ENCODE measurements at regions not wholly inside any gene's neighbourhood (a gene's known extent, or its start where the extent isn't known, plus 50 kb on each side); places are given as distances from the start of the nearest gene placed in this dataset.

GRCh38 chr3:22495791-22496190, 707.3 kb upstream of the UBE2E2 start:
- no peak for DNase-seq

- no peak for DNase-seq
These were observed 706.5 kb upstream of the UBE2E2 start for GRCh38 chr3:22496641-22497040.

DNA sequence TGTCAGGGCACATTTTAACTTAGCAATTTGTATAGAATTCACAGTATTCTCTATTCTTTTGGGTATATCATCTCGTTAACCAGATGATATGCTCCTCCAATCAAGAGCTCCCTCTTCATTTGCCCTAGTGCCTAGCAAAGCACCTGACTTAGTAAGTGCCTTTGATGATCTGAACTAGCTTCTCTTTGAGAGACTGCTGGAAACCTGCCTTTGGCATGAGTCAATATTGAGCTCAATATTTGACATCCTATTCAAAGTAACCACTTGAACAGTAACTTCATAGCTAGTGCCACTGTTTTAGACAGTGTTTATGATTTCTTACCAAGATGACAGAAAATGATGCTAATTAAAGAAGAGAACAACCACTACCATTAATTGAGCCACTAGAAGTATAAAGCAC, 696.3 kb upstream of the UBE2E2 start:
- DNase-seq: no peak

GRCh38 chr3:22507709-22508108, 695.4 kb upstream of the UBE2E2 start:
- DNase-seq: no peak

DNA sequence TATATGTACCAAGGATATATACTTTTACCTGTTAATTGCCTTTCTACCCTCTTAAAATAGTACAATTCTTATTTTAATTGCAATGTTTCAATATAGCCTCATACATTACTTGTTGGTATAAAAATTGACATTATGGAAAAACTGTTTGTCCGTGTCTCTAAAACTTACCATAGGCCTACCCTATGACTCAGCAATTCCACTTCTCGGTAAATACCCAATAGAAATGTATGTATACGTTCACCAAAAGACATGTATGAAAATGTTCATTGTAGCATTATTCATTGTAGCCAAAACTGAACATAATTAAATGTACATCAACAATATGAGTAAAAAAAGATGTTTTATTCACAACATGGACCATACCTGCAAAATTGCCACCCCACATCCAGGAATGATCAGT, 679.2 kb upstream of the UBE2E2 start:
- no peak for DNase-seq

- no peak for DNase-seq
These were observed 676.8 kb upstream of the UBE2E2 start for GRCh38 chr3:22526266-22526837.

- no peak for DNase-seq
These were observed 666.6 kb upstream of the UBE2E2 start for GRCh38 chr3:22536541-22536940.

DNA sequence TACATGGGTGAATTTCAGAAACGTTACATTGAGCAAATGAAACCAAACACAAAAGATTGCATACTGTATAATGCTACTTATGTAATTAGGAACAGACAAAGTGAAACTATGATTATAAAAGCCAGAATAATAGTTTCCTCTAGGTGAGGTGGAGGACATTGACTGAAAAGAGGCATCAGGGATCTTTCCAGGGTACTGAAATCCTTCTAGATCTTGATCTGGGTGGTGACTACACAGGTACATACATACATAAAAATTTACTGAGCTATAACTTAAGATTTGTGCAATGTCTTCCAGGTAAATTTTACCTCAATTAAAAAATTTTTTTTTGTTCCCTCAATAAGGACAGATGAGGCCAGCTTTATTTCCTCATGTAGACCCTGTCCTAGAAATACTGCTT, 665.6 kb upstream of the UBE2E2 start:
- DNase-seq: no peak

GRCh38 chr3:22542311-22542710, 660.8 kb upstream of the UBE2E2 start:
- no peak for DNase-seq

- peak; percentile 81 for DNase-seq
These were observed 647.2 kb upstream of the UBE2E2 start for GRCh38 chr3:22555753-22556435.

DNA sequence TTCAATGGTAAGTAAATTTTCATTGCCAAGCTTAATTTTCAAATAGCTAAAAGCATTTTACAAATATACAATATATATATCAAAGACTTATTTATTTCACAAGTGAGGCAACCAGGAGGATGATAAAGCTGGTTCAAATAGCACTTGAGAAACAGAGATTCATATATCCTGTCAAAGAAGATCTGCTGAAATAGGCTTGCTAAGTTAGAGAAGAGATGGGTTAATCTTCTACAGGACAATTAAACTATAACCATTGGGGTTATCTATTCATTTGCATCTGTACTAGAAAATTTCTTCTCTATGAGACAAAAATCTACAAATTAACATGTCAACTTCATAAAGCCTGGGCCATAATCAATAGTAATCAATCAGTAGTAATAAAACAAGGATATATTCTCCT, 637.7 kb upstream of the UBE2E2 start:
- no peak for DNase-seq

GRCh38 chr3:22568285-22568684, 634.8 kb upstream of the UBE2E2 start:
- no peak for DNase-seq

DNA sequence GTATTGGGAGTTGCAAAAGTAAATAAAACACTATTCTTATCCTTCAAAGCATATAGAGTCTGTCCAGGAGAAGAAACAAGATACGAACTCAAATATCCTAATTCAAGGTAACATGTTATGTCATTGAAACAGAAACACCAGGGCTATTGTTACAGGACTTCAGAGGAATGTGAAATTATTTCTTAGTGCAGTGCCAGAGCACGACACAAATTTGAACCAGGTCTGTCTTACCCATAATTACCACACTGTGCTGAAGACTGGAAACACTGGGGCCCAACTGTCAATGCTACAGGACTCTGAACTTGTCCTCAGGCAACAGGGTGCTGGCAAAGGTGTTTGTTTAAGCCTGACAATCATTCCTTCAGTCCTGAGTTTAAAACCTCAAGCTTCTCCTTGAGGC, 633.6 kb upstream of the UBE2E2 start:
- no peak for DNase-seq

DNA sequence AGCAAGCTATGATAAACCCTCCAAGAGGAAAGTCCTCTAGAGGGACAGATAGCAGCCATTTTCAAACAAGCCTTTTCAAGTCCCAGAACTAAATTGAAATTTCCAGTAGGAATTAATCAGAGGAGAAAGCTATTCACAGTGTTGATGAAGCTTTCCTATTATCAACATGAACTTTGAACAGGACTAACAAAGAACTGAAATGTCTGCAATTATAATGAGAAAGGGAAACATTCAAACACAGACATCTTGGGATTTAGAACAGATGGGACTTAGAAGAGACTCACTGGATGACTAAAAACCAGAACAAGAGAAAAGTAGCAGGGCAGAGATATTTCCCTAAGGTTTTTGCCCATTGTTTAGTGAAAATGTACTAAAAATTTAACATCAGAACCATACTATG, 622.1 kb upstream of the UBE2E2 start:
- no peak for DNase-seq

- no peak for DNase-seq
These were observed 620.9 kb upstream of the UBE2E2 start for GRCh38 chr3:22582266-22582665.

DNA sequence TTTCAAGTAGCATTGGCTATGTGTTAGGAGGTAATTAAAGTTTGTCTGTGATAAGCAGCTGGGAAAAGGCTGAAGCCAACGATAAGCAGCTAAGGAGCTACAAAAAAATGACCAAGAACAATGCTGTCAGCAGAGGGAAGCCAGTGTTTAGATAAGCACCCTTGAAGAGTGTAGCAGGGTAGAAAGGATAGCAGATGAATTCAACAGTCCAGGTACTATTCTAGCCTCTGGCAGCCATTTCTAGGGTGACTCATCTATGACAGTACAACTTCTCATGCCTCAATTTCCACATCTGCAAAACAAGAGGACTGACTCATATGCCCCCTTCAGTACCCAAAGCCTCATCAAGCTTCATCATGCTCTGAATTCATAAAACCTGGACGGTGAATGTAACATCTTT, 617.6 kb upstream of the UBE2E2 start:
- DNase-seq: no peak

GRCh38 chr3:22585911-22586310, 617.2 kb upstream of the UBE2E2 start:
- no peak for DNase-seq

DNA sequence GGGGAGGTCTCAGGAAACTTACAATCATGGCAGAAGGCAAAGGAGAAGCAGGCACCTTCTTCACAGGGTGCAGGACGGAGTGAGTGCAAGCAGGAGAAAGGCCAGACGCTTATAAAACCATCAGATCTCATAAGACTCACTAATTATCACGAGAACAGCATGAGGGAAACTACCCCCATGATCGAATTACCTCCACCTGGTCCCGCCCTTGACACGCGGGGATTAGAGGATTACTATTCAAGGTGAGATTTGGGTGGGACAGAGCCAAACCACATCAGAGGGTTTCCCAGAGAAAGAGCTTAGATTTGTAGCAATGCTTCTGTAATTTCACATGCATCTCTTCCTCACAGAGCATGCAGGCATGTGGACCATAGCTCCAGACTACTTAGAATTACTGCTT, 615.7 kb upstream of the UBE2E2 start:
- DNase-seq: no peak

DNA sequence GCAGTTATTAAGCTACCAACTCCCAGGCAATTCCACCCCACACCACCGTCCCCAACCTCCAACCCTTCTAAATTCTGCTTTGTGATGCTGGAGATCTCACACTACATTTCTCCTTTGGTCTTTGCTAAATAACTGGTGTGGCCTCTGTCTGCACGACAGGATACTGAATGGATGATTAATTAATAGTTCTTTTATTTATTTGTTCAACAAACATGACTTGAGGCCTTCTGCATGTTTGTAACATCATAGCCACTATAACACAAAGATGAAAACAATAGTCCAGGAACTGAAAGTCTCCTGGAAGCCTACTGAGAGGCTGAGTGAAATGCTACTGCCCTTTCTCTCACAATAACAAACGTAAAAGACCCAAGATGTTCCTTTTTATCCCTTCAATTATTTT, 609.5 kb upstream of the UBE2E2 start:
- DNase-seq: no peak

- DNase-seq: peak; percentile 14
These were observed 608.1 kb upstream of the UBE2E2 start for GRCh38 chr3:22594990-22595389.

DNA sequence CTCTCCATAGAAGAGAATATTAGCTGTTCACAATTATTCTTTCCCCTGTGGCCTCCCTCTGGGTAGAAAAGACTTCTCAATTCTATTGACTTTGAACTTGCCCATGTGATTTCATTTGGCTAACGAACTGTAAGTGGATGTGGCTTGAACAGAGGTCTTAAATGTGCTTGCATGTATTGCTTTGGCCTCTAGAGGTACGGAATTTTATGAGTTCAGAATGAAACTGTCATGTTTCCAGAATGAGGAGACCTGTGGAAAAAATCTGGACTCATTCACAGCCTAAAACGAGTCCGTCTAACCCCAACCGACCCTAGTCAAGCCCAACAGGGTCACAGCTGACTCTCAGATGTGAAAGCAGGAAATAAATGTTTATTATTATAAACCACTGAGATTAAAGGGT, 596.7 kb upstream of the UBE2E2 start:
- no peak for DNase-seq

GRCh38 chr3:22606938-22607337, 596.2 kb upstream of the UBE2E2 start:
- no peak for DNase-seq

DNA sequence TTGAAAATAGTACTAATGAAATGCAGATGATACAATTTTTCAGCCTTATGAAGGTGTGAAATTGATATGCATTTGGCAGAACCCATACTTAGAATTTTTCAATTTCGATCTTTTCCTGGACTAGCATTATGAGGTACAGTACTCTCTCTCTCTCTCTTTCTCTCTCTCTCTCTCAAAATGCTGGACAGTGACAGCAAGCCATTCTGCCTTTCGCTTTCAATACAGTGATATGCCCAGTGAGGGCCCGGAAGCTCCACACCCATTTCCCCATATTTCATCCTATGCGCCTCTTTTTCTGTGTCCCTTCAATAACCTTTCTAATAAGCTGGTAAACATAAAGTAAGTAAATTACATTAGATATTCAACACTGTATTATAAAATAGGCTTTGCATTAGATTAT, 595.0 kb upstream of the UBE2E2 start:
- no peak for DNase-seq

GRCh38 chr3:22608721-22609120, 594.4 kb upstream of the UBE2E2 start:
- DNase-seq: no peak

DNA sequence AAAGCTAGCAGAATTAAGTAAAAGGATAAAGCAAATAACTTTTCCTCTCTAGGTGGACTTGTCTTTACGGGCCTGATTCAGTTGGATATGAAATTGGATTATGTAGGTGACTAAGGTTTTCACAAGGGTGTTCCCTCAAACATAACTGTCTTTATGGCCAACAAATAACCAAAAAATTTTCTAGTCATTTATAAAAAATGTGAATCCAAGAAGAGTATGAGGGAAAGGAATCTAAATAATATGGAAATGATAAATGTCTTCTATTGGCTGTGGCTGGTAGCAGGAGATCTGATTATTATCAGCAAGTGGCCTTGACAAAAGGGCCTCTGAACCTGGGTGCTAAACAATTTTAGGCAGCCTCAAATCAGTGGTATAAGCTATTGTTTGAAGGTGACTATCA, 594.0 kb upstream of the UBE2E2 start:
- DNase-seq: no peak

Data from NCI-H345 (cell line).